ENCODE measurements at regions not wholly inside any gene's neighbourhood (a gene's known extent, or its start where the extent isn't known, plus 50 kb on each side); places are given as distances from the start of the nearest gene placed in this dataset.

DNA sequence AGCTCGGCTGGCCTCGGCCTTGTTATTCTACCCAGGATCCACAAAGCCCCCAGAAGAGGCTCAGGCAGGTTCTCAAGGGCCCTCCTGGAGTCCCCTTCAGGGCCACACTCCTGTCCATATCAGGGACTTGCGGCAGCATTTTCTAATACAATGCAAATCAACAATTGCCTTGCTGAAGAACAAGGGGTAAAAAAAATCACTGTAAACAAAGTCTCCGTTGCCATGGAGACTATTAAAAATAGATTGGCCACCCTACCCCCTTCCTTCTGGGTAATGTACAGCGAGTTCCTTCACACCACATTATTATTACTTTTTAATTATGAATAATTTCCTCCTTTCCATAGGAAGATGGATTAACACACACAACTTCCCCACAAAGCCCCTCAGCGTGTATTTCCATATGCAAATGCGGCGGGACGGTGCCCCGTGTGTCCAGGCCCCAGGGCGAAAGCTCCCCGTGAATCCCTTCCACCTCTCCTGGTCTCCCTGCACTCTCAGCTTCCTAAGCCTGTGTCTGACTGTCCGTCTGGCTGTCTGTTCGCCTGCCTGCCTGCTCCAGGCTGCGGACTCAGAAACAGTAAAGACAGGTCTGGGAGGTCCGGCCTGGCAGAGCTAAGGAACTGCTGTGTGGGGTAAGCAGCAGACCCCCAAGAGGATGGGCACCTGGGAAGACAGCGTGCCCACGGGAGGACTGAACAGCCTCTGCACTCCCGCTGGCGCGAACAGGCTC, 196.6 kb downstream of the RBFOX3 start (continued):
- TF ChIP-seq, protein P1, sequence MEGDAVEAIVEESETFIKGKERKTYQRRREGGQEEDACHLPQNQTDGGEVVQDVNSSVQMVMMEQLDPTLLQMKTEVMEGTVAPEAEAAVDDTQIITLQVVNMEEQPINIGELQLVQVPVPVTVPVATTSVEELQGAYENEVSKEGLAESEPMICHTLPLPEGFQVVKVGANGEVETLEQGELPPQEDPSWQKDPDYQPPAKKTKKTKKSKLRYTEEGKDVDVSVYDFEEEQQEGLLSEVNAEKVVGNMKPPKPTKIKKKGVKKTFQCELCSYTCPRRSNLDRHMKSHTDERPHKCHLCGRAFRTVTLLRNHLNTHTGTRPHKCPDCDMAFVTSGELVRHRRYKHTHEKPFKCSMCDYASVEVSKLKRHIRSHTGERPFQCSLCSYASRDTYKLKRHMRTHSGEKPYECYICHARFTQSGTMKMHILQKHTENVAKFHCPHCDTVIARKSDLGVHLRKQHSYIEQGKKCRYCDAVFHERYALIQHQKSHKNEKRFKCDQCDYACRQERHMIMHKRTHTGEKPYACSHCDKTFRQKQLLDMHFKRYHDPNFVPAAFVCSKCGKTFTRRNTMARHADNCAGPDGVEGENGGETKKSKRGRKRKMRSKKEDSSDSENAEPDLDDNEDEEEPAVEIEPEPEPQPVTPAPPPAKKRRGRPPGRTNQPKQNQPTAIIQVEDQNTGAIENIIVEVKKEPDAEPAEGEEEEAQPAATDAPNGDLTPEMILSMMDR (IDR thresholded peaks at IDR 0.05 in 2 of 3, conservative IDR thresholded peaks at IDR 0.05 in 1 of 3; ENCODE audit: borderline replicate concordance in 1 of 3, insufficient read depth in 1 of 3, low read depth in 2 of 3, low read length in 2 of 3), result no peak
- no peak for TF ChIP-seq SRF (IDR thresholded peaks at IDR 0.05; ENCODE audit: low read depth)
- TF ChIP-seq, protein P2, sequence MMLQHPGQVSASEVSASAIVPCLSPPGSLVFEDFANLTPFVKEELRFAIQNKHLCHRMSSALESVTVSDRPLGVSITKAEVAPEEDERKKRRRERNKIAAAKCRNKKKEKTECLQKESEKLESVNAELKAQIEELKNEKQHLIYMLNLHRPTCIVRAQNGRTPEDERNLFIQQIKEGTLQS (IDR thresholded peaks at IDR 0.05), result no peak

DNA sequence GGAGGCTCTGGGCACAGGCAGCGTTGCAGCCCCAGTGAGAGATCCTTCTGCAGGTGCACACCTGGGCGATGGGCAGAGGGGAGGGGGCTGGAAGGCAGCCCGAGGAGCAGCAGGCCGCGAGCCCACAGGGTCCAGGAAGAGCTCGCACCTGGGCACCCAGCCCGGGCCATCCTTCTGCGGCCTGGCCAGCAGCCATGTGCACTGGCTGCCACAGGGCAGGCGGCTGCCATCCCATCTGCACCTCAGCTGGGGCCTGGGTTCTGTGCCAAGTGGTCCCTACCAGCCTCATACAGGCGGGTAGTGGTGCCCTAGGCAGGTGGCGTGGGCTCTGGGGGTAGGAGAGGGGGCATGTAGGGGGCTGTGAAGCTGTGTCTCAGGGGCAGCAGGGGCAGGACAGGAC, 197.2 kb downstream of the RBFOX3 start:
- no peak overlapping the region for H3K4me3 ChIP-seq (replicated peaks in 1 of 2; ENCODE audit: low read depth in 1 of 2, low read length in 2 of 2)
- no TSS peak for BruUV-seq (replicated peaks)
- H3K27me3 ChIP-seq (ENCODE audit: insufficient read depth, low read length), result peaks cover 78% of the 10 kb centered on the region
- no peak overlapping the region for H3K4me2 ChIP-seq (ENCODE audit: low read length)
- TF ChIP-seq, protein P3, sequence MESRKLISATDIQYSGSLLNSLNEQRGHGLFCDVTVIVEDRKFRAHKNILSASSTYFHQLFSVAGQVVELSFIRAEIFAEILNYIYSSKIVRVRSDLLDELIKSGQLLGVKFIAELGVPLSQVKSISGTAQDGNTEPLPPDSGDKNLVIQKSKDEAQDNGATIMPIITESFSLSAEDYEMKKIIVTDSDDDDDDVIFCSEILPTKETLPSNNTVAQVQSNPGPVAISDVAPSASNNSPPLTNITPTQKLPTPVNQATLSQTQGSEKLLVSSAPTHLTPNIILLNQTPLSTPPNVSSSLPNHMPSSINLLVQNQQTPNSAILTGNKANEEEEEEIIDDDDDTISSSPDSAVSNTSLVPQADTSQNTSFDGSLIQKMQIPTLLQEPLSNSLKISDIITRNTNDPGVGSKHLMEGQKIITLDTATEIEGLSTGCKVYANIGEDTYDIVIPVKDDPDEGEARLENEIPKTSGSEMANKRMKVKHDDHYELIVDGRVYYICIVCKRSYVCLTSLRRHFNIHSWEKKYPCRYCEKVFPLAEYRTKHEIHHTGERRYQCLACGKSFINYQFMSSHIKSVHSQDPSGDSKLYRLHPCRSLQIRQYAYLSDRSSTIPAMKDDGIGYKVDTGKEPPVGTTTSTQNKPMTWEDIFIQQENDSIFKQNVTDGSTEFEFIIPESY (IDR thresholded peaks at IDR 0.05; ENCODE audit: extremely low read depth, insufficient replicate concordance, low read length), result no peak
- no peak for TF ChIP-seq CBX3 (IDR thresholded peaks at IDR 0.05; ENCODE audit: low read depth)
- no peak overlapping the region for H3K9ac ChIP-seq (ENCODE audit: low read length)
- no peaks in the 10 kb centered on the region for H3K9me3 ChIP-seq (ENCODE audit: control insufficient read depth in 1 of 2, insufficient read depth in 1 of 2, low read depth in 1 of 2, low read length in 2 of 2)
- intact Hi-C loops (cut with micrococcal nuclease), result no loop called here
- H3K27ac ChIP-seq (ENCODE audit: low read depth, low read length), result no peak overlapping the region
- ChIA-PET POLR2A (no interaction called here), RAD21 (ENCODE audit: low non-redundant PET in 1 of 2, low total read pairs in 2 of 2, uncharacterized antibody in 2 of 2, unreplicated experiment in 2 of 2) (no interaction called here), CTCF (no interaction called here)
- H2AFZ ChIP-seq (ENCODE audit: low read depth, low read length, poor library complexity, severe bottlenecking), result no peak overlapping the region
- no peaks in the 10 kb centered on the region for H3K9me2 ChIP-seq (ENCODE audit: insufficient read depth)
- H3K4me1 ChIP-seq (ENCODE audit: control insufficient read depth in 1 of 2, insufficient read depth in 2 of 2, low read length in 2 of 2), result no peaks in the 10 kb centered on the region
- ATAC-seq, result no peak
- no peaks in the 10 kb centered on the region for H3K36me3 ChIP-seq (ENCODE audit: control insufficient read depth in 1 of 2, insufficient read depth in 2 of 2, low read length in 2 of 2)
- no peaks in the 10 kb centered on the region for H3K79me2 ChIP-seq (ENCODE audit: insufficient read depth, low read length)
- no peaks in the 10 kb centered on the region for H4K20me1 ChIP-seq (ENCODE audit: insufficient read depth)
- no peak for DNase-seq (ENCODE audit: low read depth, low spot score)
